ENCODE measurements at regions not wholly inside any gene's neighbourhood (a gene's known extent, or its start where the extent isn't known, plus 50 kb on each side); places are given as distances from the start of the nearest gene placed in this dataset.

DNA sequence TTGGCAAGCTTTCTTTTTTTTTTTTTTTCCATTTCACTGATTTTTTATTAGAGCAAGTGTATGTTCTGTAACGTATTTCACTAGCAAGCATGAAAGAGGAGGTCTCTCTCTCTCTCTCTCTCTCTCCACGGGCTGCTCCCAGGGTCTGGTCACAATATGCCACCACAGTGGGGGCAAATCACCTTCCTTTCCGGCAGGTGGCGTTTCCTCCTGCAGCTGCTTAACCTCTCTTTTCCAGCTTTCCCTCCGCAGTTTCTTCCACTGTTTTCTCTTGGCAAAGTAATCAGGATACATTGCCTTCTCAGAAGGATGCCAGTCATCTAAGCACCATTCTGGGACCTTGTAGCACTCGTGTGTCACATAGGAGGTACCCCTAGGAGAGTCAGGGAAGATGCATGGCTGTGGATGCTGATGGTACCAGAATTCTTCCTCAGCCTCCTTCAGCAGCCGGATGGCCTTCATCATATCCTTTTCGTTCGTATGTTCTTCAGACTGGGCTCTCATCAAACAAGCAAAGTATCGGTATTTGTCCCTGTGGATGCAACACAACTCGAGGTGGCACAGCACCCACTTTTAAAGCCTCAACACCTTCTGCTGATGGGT lies 197.3 kb upstream of the PODXL start:
- peak; percentile 47 to 66 for TF ChIP-seq RAD21 (conservative IDR thresholded peaks at IDR 0.05 in 1 of 2, IDR thresholded peaks at IDR 0.05 in 1 of 2)
- no peak for TF ChIP-seq RFX5 (IDR thresholded peaks at IDR 0.05)
- no peak for TF ChIP-seq JUNB (IDR thresholded peaks at IDR 0.05)

Measured in A549 (cell line).